Spinal cord (tissue), 9 donors: ENCODE measurements at regions not wholly inside any gene's neighbourhood (a gene's known extent, or its start where the extent isn't known, plus 50 kb on each side); places are given as distances from the start of the nearest gene placed in this dataset.

Experiments used
- DNase-seq, 6 donors: peaks; one replicate each; pipeline versions ENCODE4 v3.0.0 to v3.0.0-alpha.2; 2013 to 2015; ENCODE audit warnings: low spot score in 6 of 6, low read depth in 4 of 6
- H3K27ac ChIP-seq: one replicate; pipeline ENCODE4 v1.5.1; 2013; ENCODE audit warnings: low read depth, low read length, control low read depth
- H3K27me3 ChIP-seq: one replicate; pipeline ENCODE4 v1.6.1; 2013; ENCODE audit warnings: low read length; ENCODE audit not compliant: control insufficient read depth, insufficient read depth
- H3K36me3 ChIP-seq: one replicate; pipeline ENCODE4 v1.6.1; 2013; ENCODE audit warnings: low read length; ENCODE audit not compliant: control insufficient read depth, insufficient read depth
- H3K4me1 ChIP-seq: one replicate; pipeline ENCODE4 v1.6.1; 2013; ENCODE audit warnings: low read length; ENCODE audit not compliant: control insufficient read depth, insufficient read depth
- H3K4me3 ChIP-seq: one replicate; pipeline ENCODE4 v1.5.1; 2013; ENCODE audit warnings: low read depth, low read length, control low read depth
- H3K9me3 ChIP-seq: one replicate; pipeline ENCODE4 v1.6.1; 2013; ENCODE audit warnings: low read length; ENCODE audit not compliant: control insufficient read depth, insufficient read depth
- WGBS: methylation state at CpG from one replicate; pipeline ENCODE4 v1.1.5; 2013; ENCODE audit warnings: missing lambda C conversion rate; ENCODE audit not compliant: insufficient coverage; 5-methylcytosine and 5-hydroxymethylcytosine counted together
- donor health status: healthy.

- DNase-seq = no peak
- Histone ChIP-seq H3K27ac (no peak overlapping the region), H3K9me3 (no peaks in the 10 kb centered on the region), H3K4me3 (no peak overlapping the region), H3K4me1 (no peaks in the 10 kb centered on the region), H3K36me3 (no peaks in the 10 kb centered on the region), H3K27me3 (no peaks in the 10 kb centered on the region)
- WGBS = no CpG with 5 or more reads among the region's 1 CpG
Observed at GRCh38 chr4:124803641-124804040, 91.1 kb upstream of the ANKRD50 start.

- H3K9me3 ChIP-seq = no peaks in the 10 kb centered on the region
- H3K27ac ChIP-seq = no peak overlapping the region
- WGBS = no CpG with 5 or more reads among the region's 1 CpG
- no peaks in the 10 kb centered on the region for H3K27me3 ChIP-seq
- H3K4me3 ChIP-seq = no peak overlapping the region
- no peak for DNase-seq
- no peaks in the 10 kb centered on the region for H3K4me1 ChIP-seq
- no peaks in the 10 kb centered on the region for H3K36me3 ChIP-seq
Observed at GRCh38 chr4:124803026-124803425, 90.5 kb upstream of the ANKRD50 start.

- Histone ChIP-seq H3K27me3 (no peaks in the 10 kb centered on the region), H3K4me1 (no peaks in the 10 kb centered on the region), H3K4me3 (no peak overlapping the region), H3K36me3 (no peaks in the 10 kb centered on the region), H3K27ac (no peak overlapping the region), H3K9me3 (no peaks in the 10 kb centered on the region)
- peak in 1 of 6 donors; percentile 35 for DNase-seq
- no CpG with 5 or more reads among the region's 3 CpGs for WGBS
Observed at GRCh38 chr4:124797223-124797622, 84.7 kb upstream of the ANKRD50 start.

GRCh38 chr4:124790471-124790870 lies 77.9 kb upstream of the ANKRD50 start:
- Histone ChIP-seq H3K4me3 (no peak overlapping the region), H3K27ac (no peak overlapping the region), H3K36me3 (no peaks in the 10 kb centered on the region), H3K9me3 (no peaks in the 10 kb centered on the region), H3K27me3 (no peaks in the 10 kb centered on the region), H3K4me1 (no peaks in the 10 kb centered on the region)
- DNase-seq = peak in 1 of 6 donors; percentile 16

- no peak overlapping the region for H3K4me3 ChIP-seq
- no peaks in the 10 kb centered on the region for H3K27me3 ChIP-seq
- H3K27ac ChIP-seq = no peak overlapping the region
- no peaks in the 10 kb centered on the region for H3K36me3 ChIP-seq
- no peak for DNase-seq
- H3K9me3 ChIP-seq = no peaks in the 10 kb centered on the region
- H3K4me1 ChIP-seq = no peaks in the 10 kb centered on the region
- WGBS = no CpG with 5 or more reads among the region's 2 CpGs
Observed at GRCh38 chr4:124786634-124787033, 74.1 kb upstream of the ANKRD50 start.

- no peak overlapping the region for H3K27ac ChIP-seq
- no CpG with 5 or more reads among the region's 1 CpG for WGBS
- H3K9me3 ChIP-seq = no peaks in the 10 kb centered on the region
- no peak for DNase-seq
- no peaks in the 10 kb centered on the region for H3K27me3 ChIP-seq
- no peak overlapping the region for H3K4me3 ChIP-seq
- no peaks in the 10 kb centered on the region for H3K4me1 ChIP-seq
- H3K36me3 ChIP-seq = no peaks in the 10 kb centered on the region
Observed at GRCh38 chr4:124785645-124786044, 73.1 kb upstream of the ANKRD50 start.

- H3K4me3 ChIP-seq = no peak overlapping the region
- no peak overlapping the region for H3K27ac ChIP-seq
- no peak for DNase-seq
Observed at GRCh38 chr4:124783847-124784246, 71.3 kb upstream of the ANKRD50 start.

GRCh38 chr4:124777007-124777406 lies 64.5 kb upstream of the ANKRD50 start:
- H3K4me3 ChIP-seq = no peak overlapping the region
- no peaks in the 10 kb centered on the region for H3K4me1 ChIP-seq
- no peaks in the 10 kb centered on the region for H3K36me3 ChIP-seq
- no peaks in the 10 kb centered on the region for H3K27me3 ChIP-seq
- H3K9me3 ChIP-seq = no peaks in the 10 kb centered on the region
- 100% methylated on average over 1 of the region's 1 CpG for WGBS
- no peak for DNase-seq
- no peak overlapping the region for H3K27ac ChIP-seq

More at GRCh38 chr4:124783847-124784246, 71.3 kb upstream of the ANKRD50 start:
- H3K36me3 ChIP-seq = no peaks in the 10 kb centered on the region
- H3K9me3 ChIP-seq = no peaks in the 10 kb centered on the region
- no peaks in the 10 kb centered on the region for H3K4me1 ChIP-seq
- H3K27me3 ChIP-seq = no peaks in the 10 kb centered on the region

GRCh38 chr4:124768596-124769365 lies 56.2 kb upstream of the ANKRD50 start:
- Histone ChIP-seq H3K9me3 (no peaks in the 10 kb centered on the region), H3K4me1 (no peaks in the 10 kb centered on the region), H3K4me3 (no peak overlapping the region), H3K27ac (no peak overlapping the region), H3K27me3 (no peaks in the 10 kb centered on the region), H3K36me3 (no peaks in the 10 kb centered on the region)
- no peak for DNase-seq
- no CpG with 5 or more reads among the region's 2 CpGs for WGBS

GRCh38 chr4:124762956-124763355 lies 50.4 kb upstream of the ANKRD50 start:
- Histone ChIP-seq H3K4me3 (no peak overlapping the region), H3K4me1 (no peaks in the 10 kb centered on the region), H3K9me3 (no peaks in the 10 kb centered on the region), H3K36me3 (no peaks in the 10 kb centered on the region), H3K27ac (no peak overlapping the region), H3K27me3 (no peaks in the 10 kb centered on the region)
- no CpG with 5 or more reads among the region's 1 CpG for WGBS
- DNase-seq = no peak
